ENCODE measurements at regions not wholly inside any gene's neighbourhood (a gene's known extent, or its start where the extent isn't known, plus 50 kb on each side); places are given as distances from the start of the nearest gene placed in this dataset.

DNA sequence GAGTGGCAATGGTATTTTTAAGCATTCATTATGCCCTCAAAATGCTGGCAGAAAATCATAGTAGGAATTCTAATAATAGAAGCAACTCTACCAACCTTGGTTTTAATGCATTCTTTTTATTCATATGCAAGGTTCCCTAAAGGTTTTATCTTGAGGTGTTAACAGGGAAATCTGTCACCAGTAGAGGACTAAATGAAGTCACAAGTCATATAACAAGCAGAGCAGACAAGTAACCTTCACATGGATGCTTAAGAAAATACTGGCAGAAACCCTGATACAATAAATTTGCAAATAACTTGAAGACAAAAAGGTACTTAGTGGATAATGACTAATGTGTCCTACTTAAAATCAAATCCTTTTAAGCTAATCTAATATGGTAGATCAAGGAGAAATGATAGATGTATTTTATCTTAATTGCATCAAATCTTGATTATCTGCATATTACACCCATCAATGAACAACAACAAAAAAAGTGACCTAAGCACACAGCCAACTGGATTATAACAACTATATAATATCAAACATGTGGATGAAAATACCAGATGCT is 73.3 kb downstream of the RFC3 start:
- no peak for DNase-seq

DNA sequence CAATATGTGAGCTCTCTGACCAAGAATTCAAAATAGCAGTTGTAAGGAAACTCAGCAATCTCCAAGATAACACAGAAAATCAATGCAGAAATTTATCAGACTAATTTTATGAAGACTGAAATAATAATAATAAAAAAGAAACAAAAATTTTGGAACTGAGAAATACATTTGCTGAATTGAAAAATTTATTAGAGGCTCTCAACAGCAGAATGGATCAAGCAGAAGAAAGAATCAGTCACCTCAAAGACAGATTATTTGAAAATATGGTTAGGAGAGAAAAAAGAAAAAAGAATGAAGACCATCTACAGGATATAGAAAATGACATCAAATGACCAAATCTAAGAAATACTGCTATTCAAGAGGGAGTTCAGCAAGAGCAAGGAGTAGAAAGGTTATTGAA is 75.6 kb downstream of the RFC3 start:
- no peak for DNase-seq

DNA sequence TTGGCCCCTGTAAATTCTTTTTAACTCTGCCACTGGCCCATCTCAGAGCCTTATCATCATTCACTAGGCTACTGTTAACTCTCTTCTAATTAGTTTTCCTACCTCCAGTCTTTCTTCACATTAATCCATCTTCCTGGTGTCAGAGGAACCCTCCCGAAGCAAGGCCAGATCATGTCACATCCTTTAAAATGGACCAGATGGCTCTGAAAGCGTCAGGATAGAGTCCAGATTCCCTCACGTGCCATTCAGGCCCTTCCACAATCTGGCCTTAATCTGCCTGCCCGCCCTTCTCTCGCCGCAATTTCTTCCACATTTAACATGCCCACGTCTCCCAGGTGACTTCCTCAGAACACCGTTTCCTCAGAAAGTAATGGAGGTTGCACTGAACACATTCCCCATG is 86.5 kb downstream of the RFC3 start:
- no peak for DNase-seq

DNA sequence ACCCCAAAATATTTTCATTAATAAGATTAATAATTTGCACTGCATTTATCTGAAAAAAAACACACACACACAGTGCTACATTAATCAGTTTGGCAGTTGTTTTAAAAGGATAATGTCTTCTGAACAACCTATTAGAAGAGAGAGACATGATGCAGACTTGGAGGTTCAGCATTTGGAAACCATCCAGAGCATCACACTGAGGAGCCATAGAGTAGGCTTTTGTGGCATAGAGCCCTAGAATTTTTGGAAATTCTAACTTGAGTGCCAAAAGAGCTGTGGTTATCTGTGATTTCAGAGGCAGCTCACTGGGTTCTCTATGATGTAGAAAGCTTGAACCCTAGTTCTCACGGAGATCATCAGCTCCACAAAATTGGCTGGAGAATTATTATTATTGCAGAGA is 90.2 kb downstream of the RFC3 start:
- no peak for DNase-seq

DNA sequence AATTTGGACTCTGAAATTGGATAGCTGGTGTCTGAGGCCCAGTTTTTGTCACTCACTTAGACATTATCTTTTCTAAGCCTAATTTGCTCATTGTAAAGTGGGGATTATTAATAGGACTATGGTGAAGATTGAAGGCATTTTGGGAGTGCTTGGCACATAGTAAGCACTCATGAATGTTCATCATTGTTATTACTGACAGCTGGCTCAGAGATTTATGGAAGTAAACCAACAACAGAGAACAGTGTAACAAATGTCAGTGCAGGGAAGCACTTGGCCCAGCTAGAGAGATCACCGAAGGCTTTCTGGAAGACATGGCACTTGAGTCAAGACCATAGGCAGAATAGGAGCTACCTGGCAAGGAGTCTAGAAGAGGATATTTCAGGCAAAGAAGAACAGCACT is 92.3 kb downstream of the RFC3 start:
- DNase-seq = no peak

DNA sequence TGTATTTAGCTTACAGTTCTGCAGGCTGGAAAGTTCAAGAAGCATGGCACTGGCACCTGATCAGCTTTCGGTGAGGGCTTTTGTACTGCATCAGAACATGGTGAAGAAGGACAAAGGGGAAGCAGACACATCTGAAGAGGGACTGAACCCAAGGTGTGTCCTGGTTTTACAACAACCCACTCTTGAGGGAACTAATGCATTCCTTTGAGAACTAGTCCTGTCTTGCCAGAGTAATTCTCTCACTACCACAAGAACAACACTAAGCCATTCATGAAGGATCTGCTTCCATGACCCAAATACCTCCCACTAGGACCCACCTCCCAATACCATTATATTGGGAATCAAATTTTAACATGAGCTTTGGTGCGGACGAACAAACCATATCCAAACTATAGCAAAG is 93.6 kb downstream of the RFC3 start:
- no peak for DNase-seq

DNA sequence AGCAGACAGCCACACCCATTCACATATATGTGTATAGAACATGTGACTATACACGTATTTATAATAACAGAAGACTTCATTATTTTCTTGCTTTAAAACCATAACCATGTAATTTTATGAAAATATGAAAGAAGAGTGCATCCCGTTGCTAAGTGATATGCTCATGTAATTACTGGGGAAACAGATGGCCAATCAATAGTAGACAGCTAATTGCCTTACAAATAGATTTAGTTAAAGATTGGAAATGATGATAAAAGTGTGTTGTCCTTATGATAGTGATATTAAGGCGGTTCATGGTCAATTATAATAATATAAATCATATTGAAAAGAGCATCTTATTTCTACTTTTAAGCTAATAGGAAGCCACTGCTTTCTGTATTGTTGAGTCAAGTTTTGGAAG is 95.9 kb downstream of the RFC3 start:
- no peak for DNase-seq

DNA sequence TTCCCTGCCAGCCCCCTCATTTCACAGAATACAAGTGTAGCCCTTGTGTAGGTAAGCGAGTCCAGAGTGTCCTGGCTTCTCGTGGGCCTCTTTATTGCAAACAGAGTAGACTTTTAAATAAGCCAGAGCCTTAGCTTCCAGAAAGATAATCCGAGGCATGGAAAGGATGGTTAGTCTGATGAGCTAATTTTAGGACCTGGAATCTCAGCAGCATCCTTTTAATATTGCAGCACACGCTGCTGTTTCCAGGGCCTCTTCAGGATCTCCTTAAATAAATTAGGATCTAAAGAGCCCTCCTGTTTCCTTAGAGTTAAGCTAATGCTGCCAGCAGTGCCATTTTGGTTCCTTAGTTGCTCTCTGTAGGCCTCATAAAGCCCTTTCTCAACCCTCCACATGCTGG is 99.2 kb downstream of the RFC3 start:
- DNase-seq = no peak

DNA sequence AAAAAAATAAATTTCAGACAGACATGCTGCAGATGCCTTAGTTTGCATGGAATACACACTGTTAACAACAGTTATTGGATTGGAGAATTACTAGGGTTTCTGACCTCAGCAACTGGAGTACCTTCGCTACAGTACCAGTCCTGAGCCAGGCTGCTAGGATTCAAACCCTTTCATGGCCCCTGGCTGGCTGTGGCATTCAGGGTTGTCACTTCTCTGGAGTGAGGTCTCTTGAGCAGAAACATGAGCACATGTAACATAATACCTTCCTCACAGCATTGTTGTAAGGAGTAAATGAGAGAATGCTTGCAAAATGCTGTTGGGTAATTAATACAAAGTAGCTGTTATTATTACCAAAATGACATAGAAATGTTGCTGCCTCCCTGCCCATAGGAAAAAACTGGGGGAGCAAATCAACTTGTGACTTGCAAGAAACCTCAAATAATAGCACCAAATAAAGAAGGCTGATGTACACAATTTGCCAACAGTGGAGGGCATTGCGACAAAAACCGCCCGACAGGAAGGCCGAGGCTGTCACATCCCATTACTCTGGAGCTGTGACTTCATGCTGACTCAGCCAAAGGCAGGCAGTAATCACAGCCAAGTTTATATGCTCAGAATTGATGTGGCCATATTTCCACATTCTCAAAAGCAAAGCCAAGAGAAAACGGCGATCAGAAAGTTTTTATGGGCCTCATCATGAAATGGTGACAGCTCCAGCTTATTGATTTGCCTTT is 100.4 kb downstream of the RFC3 start:
- no peak for DNase-seq

DNA sequence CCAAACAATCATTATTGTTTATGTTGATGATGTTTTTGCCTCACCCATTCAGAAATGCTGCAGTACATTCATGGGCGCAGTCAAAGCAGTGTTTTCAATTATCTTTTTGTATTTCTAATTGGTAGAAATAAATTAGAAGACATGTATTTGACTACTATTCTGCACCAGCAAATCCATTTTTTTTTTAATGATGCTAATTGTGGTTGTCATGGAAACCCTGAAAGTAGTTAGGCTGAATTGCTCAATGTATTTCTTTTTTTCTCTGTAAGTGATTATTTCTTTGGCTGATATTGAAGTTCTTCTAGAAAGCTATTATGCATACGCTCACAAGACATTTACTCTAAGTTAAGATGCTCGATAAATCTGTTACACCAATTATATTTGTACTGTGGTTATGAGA is 101.2 kb downstream of the RFC3 start:
- no peak for DNase-seq

DNA sequence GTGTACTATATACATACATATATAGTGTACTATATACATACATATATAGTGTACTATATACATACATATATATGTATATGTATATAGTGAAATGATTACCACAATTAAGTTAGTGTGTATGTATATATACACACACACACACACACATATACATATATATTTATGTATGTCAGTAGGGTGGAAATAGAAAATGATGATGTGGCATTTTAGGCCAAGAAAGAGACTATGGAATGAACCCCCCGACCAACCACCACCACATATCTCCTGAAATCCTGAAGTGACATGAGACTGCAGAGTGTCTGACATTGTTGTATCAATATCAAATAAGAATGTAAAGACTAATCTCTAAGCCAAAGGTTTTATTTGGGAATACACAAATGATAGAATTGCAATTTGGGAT is 107.6 kb downstream of the RFC3 start:
- DNase-seq = no peak

DNA sequence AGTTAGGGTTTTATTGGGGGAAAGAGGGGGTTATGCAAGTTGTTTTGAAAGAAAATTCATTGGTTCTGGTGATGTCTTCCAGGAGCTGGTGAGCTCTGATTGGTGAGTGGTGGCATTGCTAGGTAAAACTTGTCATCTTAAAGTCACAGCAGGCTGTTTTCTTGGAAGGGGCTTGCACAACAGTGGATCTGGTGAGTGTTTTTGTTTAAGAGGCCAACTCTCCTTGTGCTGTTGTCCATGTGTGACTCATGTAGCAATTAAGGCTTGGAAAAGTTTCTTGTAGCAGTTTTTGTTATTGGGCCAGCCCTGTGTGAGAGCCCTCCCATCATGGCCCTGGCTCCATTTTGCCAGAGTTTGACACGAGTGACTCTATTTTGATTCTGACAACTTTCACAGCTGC is 109.4 kb downstream of the RFC3 start:
- no peak for DNase-seq

DNA sequence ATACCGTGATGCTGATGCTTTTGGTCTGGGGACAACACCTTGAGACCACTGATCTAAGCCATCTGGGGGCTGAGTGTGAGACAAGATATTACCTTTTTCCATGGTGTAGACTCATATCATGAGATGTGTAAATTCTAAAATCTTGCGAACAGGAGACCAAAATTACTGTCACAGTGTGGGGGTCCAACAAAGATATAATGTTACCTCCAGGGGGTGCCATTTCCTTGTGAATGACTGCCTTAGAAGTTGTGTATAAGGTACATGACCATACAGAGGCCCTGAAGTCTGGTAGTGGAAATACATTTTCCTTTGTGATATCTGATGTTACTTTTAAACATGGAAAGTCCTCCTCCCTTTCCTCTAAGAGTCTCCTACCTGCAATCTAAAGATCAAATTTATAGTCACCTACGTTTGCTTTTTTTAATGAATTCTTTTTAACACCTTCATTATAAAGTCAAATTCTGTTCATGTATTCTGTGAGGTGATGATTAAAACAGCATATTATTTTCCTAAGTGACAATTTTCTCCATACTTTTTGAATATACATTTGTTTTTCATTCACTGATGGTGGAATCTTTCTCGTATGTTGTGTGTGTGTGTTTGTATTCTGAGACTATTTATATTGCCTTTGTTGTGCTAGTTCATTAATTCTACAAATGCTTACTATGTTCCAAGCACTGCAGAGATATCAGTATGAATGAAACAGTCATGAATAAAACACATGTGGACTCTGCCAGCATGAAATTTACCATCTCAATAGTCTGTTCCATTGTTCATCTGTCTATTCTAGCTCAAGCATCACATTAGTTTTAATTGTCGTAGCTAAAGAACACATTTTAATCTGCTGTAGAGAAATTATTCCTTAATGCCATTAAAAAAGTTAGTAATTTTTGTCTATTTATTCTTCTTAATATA is 113.7 kb downstream of the RFC3 start:
- DNase-seq = no peak

DNA sequence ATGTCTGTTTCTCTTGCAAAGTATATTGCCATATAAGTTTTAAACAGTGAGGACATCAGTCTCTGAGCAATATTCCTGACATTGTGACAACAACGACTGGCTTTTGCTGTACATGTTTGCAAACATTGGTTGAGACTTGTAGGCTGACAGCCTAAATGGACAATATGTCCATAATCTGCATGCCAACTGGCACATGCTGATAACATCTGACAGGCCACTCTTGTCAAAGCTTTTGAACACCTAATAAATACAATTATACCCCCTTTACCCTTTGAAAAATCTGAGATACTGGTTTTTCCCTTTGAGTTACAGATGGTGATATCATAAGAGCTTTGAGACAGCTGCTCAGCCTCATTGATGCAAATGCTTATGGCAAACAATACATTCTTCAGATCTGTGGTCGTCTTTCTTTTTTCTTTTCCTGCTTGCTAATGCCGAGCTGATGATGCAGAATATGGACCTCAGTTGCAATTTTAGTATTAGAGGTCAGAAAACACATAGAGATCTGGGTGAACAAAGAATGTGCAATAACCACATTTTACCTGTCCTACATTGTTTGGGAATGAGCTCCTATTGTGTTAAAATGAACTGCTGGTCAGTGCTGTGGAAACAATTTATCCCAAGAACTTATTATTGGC is 114.9 kb downstream of the RFC3 start:
- DNase-seq = no peak

DNA sequence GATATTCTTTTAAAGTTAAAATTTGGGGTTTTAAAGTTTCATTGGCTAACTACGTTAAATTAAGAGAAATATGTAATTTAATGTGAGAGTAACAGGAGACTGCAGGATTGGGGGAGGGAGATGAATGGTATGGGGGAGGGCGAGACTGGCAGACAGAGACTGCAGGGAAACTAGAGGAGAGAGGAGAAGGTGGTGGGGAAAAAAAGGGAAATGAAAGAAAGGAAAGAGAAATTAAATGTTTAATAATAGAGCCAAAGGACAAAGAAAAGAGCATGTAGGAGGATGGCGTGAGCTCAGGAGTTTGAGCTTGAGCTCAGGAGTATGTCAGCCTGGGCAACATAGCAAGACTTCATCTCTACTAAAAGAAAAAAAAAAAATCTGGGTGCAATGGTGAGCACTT is 115.9 kb downstream of the RFC3 start:
- DNase-seq = no peak

DNA sequence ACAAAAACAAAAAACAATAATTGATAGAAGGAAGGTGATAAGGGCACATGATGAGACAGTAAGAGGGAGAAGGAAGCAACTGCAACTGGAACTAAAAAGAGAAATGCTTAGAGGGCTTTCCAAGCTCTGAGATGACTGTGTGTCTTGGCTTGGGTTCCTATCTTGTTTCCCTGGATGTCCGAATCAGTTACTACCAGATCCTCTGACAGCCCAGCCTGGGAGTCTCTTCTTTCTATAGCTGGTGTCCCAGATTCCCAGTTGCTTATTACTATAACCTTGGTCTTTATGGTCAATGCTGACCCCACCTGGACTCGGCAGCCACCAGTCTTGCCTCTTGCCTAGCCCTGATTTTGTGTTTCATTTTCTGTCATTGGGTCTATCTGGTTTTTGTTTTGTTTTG is 116.4 kb downstream of the RFC3 start:
- no peak for DNase-seq

DNA sequence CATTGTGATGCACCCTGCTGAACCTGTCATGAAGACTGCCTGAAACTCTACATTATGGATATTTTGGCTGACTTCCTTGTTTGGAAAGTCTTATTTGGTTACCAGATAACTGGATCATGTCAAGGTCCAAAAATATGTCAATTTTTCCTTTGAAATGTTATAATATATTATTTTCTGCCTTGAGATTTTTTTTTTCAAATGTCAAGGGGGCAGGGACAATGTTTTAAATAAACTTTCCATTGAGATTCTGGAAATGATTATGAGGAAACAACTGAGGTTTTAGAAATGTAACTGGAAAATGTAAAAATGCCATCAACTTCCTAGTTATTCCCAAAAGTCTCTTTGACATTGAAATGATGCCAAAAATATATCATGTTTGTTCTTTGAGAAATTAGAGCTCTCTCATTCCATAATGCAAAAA is 117.0 kb downstream of the RFC3 start:
- no peak for DNase-seq

DNA sequence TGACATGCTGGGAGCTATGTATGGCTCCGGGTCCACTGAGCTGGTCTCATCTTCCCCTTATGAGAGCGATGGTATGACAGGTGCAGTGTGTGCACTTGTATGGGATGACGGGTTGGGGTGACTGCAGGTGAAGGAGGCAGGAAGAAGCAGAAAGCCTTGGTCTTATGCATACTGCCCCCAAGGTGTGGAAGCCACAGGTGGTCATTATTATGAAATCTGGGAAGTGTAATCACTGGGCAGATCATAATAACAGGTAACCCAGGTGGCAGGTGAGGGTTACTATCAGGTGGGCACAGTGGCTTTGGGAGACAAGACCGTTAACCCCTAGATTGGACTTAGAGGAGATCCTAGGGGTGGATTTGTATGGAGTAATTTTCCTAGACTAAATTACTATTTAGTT is 118.0 kb downstream of the RFC3 start:
- DNase-seq = no peak

DNA sequence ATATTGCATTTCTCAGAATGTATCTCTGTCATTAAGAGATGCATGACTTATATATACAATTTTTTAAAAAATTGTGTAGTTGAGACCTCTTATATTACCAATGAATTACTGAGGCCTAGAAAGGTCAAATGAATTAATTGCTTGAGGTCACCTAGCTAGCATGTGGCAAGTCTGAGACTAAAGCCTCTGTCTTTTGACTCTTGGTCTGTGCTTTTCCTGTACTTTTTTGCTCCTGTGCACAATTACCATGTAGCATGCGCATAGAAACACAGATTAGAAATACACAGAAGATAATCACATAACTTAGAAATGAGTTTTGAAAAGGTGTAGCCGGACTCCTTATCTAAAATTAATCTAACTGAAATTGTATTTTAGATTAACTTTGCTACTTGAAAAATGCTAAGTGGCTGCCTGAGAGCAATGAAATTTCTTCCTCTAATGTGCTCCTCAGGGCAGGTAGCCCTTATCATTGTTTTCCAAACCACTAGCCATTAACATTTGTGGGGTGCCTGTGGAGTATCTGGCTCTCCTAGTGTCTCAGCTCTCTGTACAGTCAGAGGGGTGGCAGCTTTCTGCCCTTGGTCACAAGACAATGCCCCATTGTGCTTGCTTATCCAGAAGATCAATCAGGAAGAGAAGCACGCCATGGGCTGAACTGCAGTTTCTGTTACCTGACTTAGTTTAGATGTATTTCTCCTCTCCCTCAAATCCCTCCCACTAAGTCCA is 119.6 kb downstream of the RFC3 start:
- DNase-seq = no peak

DNA sequence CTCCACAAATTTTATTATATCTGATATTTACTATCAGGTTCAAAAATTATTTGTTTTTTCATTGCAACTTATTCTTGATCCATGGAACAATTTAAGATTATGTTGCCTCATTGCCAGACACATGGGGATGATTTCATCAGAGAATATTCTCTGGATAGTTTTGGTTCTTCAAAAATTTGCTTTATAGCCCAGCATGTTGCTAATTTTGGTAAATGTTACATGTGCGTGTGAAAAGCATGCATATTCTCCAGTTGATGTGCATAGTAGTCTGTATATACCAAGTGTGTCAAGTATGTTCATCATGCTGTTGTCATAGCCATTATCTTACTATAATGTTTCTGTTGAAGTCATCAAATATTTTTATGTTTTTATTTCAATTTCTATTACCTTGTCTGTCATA is 122.3 kb downstream of the RFC3 start:
- DNase-seq = no peak

DNA sequence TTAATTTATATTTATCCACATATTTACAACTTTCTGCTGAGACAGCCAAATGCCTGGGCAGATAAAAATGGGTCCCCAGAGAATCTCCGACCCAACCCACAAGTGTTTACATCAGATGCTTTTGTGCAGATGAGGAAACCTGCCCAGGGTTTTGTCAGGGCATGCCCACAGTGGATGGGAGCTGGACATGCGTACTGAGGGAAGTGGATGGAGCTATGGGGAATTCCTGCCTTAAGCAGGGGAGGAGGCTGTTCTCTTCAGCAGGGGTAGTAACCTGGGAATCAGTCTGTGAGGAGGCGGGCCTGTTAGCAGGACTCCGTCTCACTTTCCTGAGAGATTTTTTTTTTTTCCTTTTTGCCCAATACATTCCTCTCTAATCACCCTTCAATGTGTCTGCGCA is 122.9 kb downstream of the RFC3 start:
- no peak for DNase-seq

DNA sequence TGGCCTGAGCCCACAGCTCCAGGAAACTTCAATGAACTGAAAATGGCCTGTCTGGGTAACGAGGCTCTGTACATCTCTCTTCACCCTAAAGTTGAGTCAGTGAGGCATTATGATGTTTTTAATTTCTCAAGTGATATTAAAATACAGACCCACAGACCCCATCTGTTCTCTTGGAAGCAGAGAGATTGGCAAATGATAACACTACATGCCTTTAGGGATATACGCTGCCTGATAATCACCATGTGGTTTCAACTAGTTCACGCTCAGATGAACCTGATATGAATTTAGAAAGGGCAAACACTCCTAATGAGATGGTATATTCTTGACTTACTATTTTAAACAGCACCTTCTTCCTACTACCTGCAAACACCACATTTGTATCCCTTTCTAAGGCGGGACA is 127.5 kb downstream of the RFC3 start:
- DNase-seq = no peak

DNA sequence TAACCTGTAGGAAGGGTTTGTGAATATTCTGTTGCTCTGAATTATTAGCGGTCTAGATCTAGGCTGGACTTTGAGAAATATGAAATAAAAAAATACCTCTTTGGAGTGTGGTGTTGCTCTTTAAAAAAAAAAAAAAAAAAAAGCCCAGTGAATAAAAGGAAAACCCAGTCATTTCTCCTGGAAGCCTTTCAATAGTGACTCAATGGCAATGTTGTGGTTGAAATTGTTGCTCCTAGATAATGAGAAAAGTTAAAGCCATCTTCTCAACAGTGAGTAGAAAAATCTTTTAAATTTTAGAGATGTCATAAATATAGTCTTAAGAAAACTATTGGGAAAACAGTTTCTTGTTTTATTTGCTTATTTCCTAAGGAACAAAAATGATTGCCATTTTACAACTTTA is 135.3 kb downstream of the RFC3 start:
- no peak for DNase-seq
